ENCODE measurements at regions not wholly inside any gene's neighbourhood (a gene's known extent, or its start where the extent isn't known, plus 50 kb on each side); places are given as distances from the start of the nearest gene placed in this dataset.

- H3K36me3 ChIP-seq: no peaks in the 10 kb centered on the region
- no peak overlapping the region for H3K27ac ChIP-seq
- ATAC-seq: no peak
- no peaks in the 10 kb centered on the region for H3K27me3 ChIP-seq
- no peak for DNase-seq
- H3K4me1 ChIP-seq: no peaks in the 10 kb centered on the region
- H3K9me3 ChIP-seq: no peaks in the 10 kb centered on the region
- no peak overlapping the region for H3K4me3 ChIP-seq
- intact Hi-C loops (cut with DNase I): no loop called here
- TF ChIP-seq CTCF (IDR thresholded peaks at IDR 0.05): no peak
These were observed 144.9 kb downstream of the FOXG1 start for GRCh38 chr14:28911521-28911920.

GRCh38 chr14:28913056-28913455 is 146.5 kb downstream of the FOXG1 start:
- Histone ChIP-seq H3K36me3 (no peaks in the 10 kb centered on the region), H3K27ac (no peak overlapping the region), H3K4me3 (no peak overlapping the region), H3K27me3 (no peaks in the 10 kb centered on the region), H3K9me3 (no peaks in the 10 kb centered on the region), H3K4me1 (no peaks in the 10 kb centered on the region)
- ATAC-seq (no peak), DNase-seq (no peak)
- no peak for TF ChIP-seq CTCF (IDR thresholded peaks at IDR 0.05)
- intact Hi-C loops (cut with DNase I): no loop called here

GRCh38 chr14:28926122-28926521 is 159.5 kb downstream of the FOXG1 start:
- no peaks in the 10 kb centered on the region for H3K9me3 ChIP-seq
- no peaks in the 10 kb centered on the region for H3K27me3 ChIP-seq
- no peak overlapping the region for H3K4me3 ChIP-seq
- DNase-seq: no peak
- H3K27ac ChIP-seq: no peak overlapping the region
- no peak for ATAC-seq
- intact Hi-C loops (cut with DNase I): no loop called here
- H3K36me3 ChIP-seq: no peaks in the 10 kb centered on the region
- TF ChIP-seq CTCF (IDR thresholded peaks at IDR 0.05): no peak
- H3K4me1 ChIP-seq: no peaks in the 10 kb centered on the region

GRCh38 chr14:28931999-28932398 is 165.4 kb downstream of the FOXG1 start:
- DNase-seq (no peak), ATAC-seq (no peak)
- no peaks in the 10 kb centered on the region for H3K27me3 ChIP-seq
- H3K27ac ChIP-seq: no peak overlapping the region
- no peaks in the 10 kb centered on the region for H3K36me3 ChIP-seq
- no peaks in the 10 kb centered on the region for H3K9me3 ChIP-seq
- no peaks in the 10 kb centered on the region for H3K4me1 ChIP-seq
- no peak overlapping the region for H3K4me3 ChIP-seq
- intact Hi-C loops (cut with DNase I): no loop called here
- no peak for TF ChIP-seq CTCF (IDR thresholded peaks at IDR 0.05)

GRCh38 chr14:28936601-28937000 is 170.0 kb downstream of the FOXG1 start:
- H3K27me3 ChIP-seq: no peaks in the 10 kb centered on the region
- DNase-seq: no peak
- H3K27ac ChIP-seq: no peak overlapping the region
- H3K9me3 ChIP-seq: no peaks in the 10 kb centered on the region
- no peak for ATAC-seq
- no peak overlapping the region for H3K4me3 ChIP-seq
- TF ChIP-seq CTCF (IDR thresholded peaks at IDR 0.05): no peak
- H3K36me3 ChIP-seq: no peaks in the 10 kb centered on the region
- intact Hi-C loops (cut with DNase I): no loop called here
- H3K4me1 ChIP-seq: no peaks in the 10 kb centered on the region

- Histone ChIP-seq H3K27ac (no peak overlapping the region), H3K36me3 (no peaks in the 10 kb centered on the region), H3K4me1 (no peaks in the 10 kb centered on the region), H3K4me3 (no peak overlapping the region), H3K9me3 (no peaks in the 10 kb centered on the region), H3K27me3 (no peaks in the 10 kb centered on the region)
- intact Hi-C loops (cut with DNase I): no loop called here
- no peak for DNase-seq
- no peak for TF ChIP-seq CTCF (IDR thresholded peaks at IDR 0.05)
- ATAC-seq: no peak
These were observed 175.2 kb downstream of the FOXG1 start for GRCh38 chr14:28941758-28942157.

All from upper lobe of right lung (tissue), 1 donor.